ENCODE measurements at regions not wholly inside any gene's neighbourhood (a gene's known extent, or its start where the extent isn't known, plus 50 kb on each side); places are given as distances from the start of the nearest gene placed in this dataset.

GRCh38 chr5:23033864-23034263 lies 180.7 kb upstream of the CDH12 start:
- H3K9ac ChIP-seq (ENCODE audit: insufficient read depth in 1 of 2, low read length in 2 of 2): no peak overlapping the region
- WGBS, 2 donors: 96 to 97% methylated on average over 1 of the region's 1 CpG

DNA sequence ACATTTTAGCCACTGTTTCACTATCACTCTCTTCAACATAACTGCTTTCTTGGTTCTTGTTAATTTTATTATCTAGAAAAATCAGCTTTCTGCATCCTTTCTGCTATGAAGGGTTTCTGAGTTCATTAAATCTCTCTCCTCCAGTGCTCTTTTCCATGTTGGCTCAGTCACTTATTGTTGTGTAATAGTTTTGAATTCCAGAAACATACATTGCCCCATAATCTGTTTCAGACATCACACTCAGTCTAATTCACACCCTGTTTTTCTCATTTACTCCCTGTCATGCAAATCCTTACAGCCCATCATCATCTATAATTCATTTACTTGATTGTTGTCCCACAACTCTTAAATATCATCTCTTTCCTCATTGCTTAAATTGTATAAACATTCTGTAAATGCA lies 176.1 kb upstream of the CDH12 start:
- DNase-seq: peak in 2 of 3 donors; percentile 27 to 53
- Histone ChIP-seq H3K27me3 (ENCODE audit: control insufficient read depth in 3 of 3, insufficient read depth in 3 of 3, low read length in 2 of 3) (no peaks in the 10 kb centered on the region), H3K4me3 (no peak overlapping the region), H3K27ac (ENCODE audit: low read depth in 1 of 2, low read length in 1 of 2) (no peak overlapping the region), H3K9me3 (ENCODE audit: control insufficient read depth in 4 of 4, insufficient read depth in 3 of 4, low read length in 3 of 4) (peaks cover 0 to 2% (median 0%) of the 10 kb centered on the region in 4 donors), H3K36me3 (ENCODE audit: control insufficient read depth in 4 of 4, insufficient read depth in 4 of 4, low read length in 4 of 4) (no peaks in the 10 kb centered on the region), H3K4me1 (ENCODE audit: control insufficient read depth in 5 of 5, insufficient read depth in 5 of 5, low read length in 5 of 5) (peaks cover 0 to 14% (median 0%) of the 10 kb centered on the region in 5 donors), H3K9ac (ENCODE audit: insufficient read depth in 1 of 2, low read length in 2 of 2) (no peak overlapping the region)
- peak; percentile 27 for ATAC-seq (ENCODE audit: insufficient read depth, low FRiP score)
- TF ChIP-seq, protein P1, sequence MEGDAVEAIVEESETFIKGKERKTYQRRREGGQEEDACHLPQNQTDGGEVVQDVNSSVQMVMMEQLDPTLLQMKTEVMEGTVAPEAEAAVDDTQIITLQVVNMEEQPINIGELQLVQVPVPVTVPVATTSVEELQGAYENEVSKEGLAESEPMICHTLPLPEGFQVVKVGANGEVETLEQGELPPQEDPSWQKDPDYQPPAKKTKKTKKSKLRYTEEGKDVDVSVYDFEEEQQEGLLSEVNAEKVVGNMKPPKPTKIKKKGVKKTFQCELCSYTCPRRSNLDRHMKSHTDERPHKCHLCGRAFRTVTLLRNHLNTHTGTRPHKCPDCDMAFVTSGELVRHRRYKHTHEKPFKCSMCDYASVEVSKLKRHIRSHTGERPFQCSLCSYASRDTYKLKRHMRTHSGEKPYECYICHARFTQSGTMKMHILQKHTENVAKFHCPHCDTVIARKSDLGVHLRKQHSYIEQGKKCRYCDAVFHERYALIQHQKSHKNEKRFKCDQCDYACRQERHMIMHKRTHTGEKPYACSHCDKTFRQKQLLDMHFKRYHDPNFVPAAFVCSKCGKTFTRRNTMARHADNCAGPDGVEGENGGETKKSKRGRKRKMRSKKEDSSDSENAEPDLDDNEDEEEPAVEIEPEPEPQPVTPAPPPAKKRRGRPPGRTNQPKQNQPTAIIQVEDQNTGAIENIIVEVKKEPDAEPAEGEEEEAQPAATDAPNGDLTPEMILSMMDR (IDR thresholded peaks at IDR 0.05; ENCODE audit: control extremely low read depth, extremely low read depth): no peak

More at GRCh38 chr5:23033864-23034263, 180.7 kb upstream of the CDH12 start:
- H3K27ac ChIP-seq (ENCODE audit: low read depth in 1 of 2, low read length in 1 of 2): no peak overlapping the region
- TF ChIP-seq, protein P1 (IDR thresholded peaks at IDR 0.05; ENCODE audit: control extremely low read depth, extremely low read depth): no peak
- DNase-seq (no peak), ATAC-seq (ENCODE audit: insufficient read depth, low FRiP score) (no peak)
- H3K4me3 ChIP-seq: no peak overlapping the region
- H3K36me3 ChIP-seq (ENCODE audit: control insufficient read depth in 4 of 4, insufficient read depth in 4 of 4, low read length in 4 of 4): no peaks in the 10 kb centered on the region
- H3K27me3 ChIP-seq (ENCODE audit: control insufficient read depth in 3 of 3, insufficient read depth in 3 of 3, low read length in 2 of 3): no peaks in the 10 kb centered on the region
- peaks cover 0 to 5% (median 0%) of the 10 kb centered on the region in 5 donors for H3K4me1 ChIP-seq (ENCODE audit: control insufficient read depth in 5 of 5, insufficient read depth in 5 of 5, low read length in 5 of 5)
- H3K9me3 ChIP-seq (ENCODE audit: control insufficient read depth in 4 of 4, insufficient read depth in 3 of 4, low read length in 3 of 4): peaks cover 0 to 6% (median 2%) of the 10 kb centered on the region in 4 donors

DNA sequence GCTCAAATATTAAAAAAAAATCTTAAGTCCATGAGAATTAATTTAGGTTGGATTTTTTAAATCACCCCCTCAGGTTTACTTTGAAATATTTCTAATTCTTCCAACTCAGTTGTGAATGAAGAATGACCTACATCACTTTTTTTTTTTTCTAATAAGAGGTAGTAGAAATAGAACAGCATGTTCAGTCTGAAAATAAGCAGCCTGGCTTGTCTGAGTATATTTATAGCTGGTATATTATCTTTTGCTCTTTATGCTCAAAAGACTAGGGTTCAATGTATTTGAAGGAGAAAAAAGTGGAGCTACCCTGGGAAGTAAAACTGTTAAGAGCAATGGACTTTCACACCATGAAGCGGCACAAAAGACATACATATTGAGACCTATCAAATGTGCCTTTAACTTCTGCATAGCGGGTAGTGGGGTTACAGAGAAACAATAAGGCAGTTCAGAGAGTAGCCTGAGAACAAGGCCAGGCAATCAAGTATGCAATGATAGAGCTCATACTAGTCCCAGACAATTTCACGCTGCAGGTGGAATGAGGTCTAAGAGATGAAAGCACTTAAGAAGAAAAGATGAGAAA lies 175.4 kb upstream of the CDH12 start:
- no peak overlapping the region for H3K9ac ChIP-seq (ENCODE audit: insufficient read depth in 1 of 2, low read length in 2 of 2)
- no peaks in the 10 kb centered on the region for H3K9me3 ChIP-seq (ENCODE audit: control insufficient read depth in 4 of 4, insufficient read depth in 3 of 4, low read length in 3 of 4)
- H3K4me1 ChIP-seq (ENCODE audit: control insufficient read depth in 5 of 5, insufficient read depth in 5 of 5, low read length in 5 of 5): peaks cover 0 to 14% (median 0%) of the 10 kb centered on the region in 5 donors
- 90 to 93% methylated on average over 3 of the region's 3 CpGs for WGBS, 2 donors
- no peaks in the 10 kb centered on the region for H3K27me3 ChIP-seq (ENCODE audit: control insufficient read depth in 3 of 3, insufficient read depth in 3 of 3, low read length in 2 of 3)
- TF ChIP-seq, protein P1 (IDR thresholded peaks at IDR 0.05; ENCODE audit: control extremely low read depth, extremely low read depth): no peak
- H3K4me3 ChIP-seq: no peak overlapping the region
- H3K36me3 ChIP-seq (ENCODE audit: control insufficient read depth in 4 of 4, insufficient read depth in 4 of 4, low read length in 4 of 4): no peaks in the 10 kb centered on the region
- ATAC-seq (ENCODE audit: insufficient read depth, low FRiP score) (no peak), DNase-seq (no peak)
- H3K27ac ChIP-seq (ENCODE audit: low read depth in 1 of 2, low read length in 1 of 2): no peak overlapping the region

DNA sequence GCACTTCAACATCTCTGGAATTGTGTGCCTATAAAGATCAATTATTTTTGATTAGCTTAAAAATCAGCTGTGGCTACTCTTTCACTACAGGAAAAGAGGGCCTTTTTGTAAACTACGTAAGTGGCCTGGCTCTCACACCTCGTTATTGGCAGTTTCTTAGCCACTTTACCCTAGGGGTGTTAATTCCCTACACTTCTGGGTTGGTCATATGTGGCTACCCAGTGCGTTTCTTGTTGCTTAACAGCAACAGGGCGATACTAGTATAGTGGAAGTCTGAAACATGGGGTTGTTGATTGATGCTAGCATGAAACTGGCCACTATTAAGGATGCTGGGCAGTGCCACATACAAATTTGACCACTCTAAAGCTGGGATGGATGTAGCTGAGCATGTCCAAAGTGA lies 174.7 kb upstream of the CDH12 start:
- H3K4me1 ChIP-seq (ENCODE audit: control insufficient read depth in 5 of 5, insufficient read depth in 5 of 5, low read length in 5 of 5): peaks cover 0 to 14% (median 0%) of the 10 kb centered on the region in 5 donors
- DNase-seq: no peak
- no peaks in the 10 kb centered on the region for H3K27me3 ChIP-seq (ENCODE audit: control insufficient read depth in 3 of 3, insufficient read depth in 3 of 3, low read length in 2 of 3)
- H3K9me3 ChIP-seq (ENCODE audit: control insufficient read depth in 4 of 4, insufficient read depth in 3 of 4, low read length in 3 of 4): no peaks in the 10 kb centered on the region
- H3K36me3 ChIP-seq (ENCODE audit: control insufficient read depth in 4 of 4, insufficient read depth in 4 of 4, low read length in 4 of 4): no peaks in the 10 kb centered on the region
- H3K27ac ChIP-seq (ENCODE audit: low read depth in 1 of 2, low read length in 1 of 2): peak overlapping the region in 1 of 2 donors; percentile 75
- TF ChIP-seq, protein P1 (IDR thresholded peaks at IDR 0.05; ENCODE audit: control extremely low read depth, extremely low read depth): no peak
- ATAC-seq (ENCODE audit: insufficient read depth, low FRiP score): no peak
- no peak overlapping the region for H3K9ac ChIP-seq (ENCODE audit: insufficient read depth in 1 of 2, low read length in 2 of 2)
- H3K4me3 ChIP-seq: no peak overlapping the region
- WGBS, 2 donors: 80 to 81% methylated on average over 4 of the region's 4 CpGs

Measured in lung (tissue), 11 donors.